ENCODE measurements at regions not wholly inside any gene's neighbourhood (a gene's known extent, or its start where the extent isn't known, plus 50 kb on each side); places are given as distances from the start of the nearest gene placed in this dataset.

DNA sequence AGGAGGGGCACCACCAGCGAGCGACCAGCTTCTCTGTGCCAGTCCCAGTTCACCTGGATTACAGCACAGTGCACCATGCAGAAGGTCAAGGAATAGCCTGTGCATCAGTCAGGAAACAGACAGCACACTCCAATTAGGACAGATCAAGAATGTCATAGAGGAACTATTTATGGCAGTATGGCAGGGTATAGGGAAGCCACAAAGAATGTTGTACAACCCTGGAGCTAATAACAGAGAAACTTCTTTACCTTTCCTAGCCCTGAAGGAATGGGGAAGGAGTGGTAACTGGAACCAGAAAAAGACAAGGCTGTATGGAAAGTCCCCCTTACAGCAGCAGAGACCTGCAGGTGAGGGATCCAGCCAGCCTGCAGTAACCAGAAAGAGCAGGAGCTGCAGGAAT lies 87.8 kb upstream of the USP24 start:
- no peak for TF ChIP-seq RAD21 (IDR thresholded peaks at IDR 0.05; ENCODE audit: low read depth)
- no peak for TF ChIP-seq TAF1 (IDR thresholded peaks at IDR 0.05; ENCODE audit: low read depth)
